Right lobe of liver (tissue), 6 donors: ENCODE measurements at regions not wholly inside any gene's neighbourhood (a gene's known extent, or its start where the extent isn't known, plus 50 kb on each side); places are given as distances from the start of the nearest gene placed in this dataset.
"Not testable (repeated sequence)": the region's sequence is repeated elsewhere in the genome, so short reads cannot be mapped to it uniquely, and the experiment has no call there.

Experiments
- ATAC-seq, 4 donors: fragments of 200-7000 bp; cut with Tn5 transposase; one replicate each; pipeline ENCODE4 v1.9.1; 2020; ENCODE audit warnings: mild to moderate bottlenecking in 4 of 4, moderate library complexity in 4 of 4
- DNase-seq, 3 donors: peaks; one replicate each; pipeline ENCODE4 v3.0.0-alpha.2; 2020
- H3K27ac ChIP-seq, 3 donors: fragments of 200-600 bp; one replicate each; pipeline ENCODE4 v1.8.0; 2022
- H3K27me3 ChIP-seq, 2 donors: fragments of 200-600 bp; one replicate each; pipeline ENCODE4 v1.8.0; 2022
- H3K36me3 ChIP-seq, 4 donors: fragments of 200-600 bp; sonication (generic) in 1 of 4; one replicate each; pipeline versions ENCODE4 v1.5.1 to v1.8.0; 2017 to 2022; ENCODE audit warnings: control low read depth in 1 of 4
- H3K4me1 ChIP-seq, 4 donors: fragments of 200-600 bp; sonication (generic) in 1 of 4; one replicate each; pipeline versions ENCODE4 v1.5.1 to v1.8.0; 2017 to 2022; ENCODE audit warnings: control low read depth in 1 of 4
- H3K4me3 ChIP-seq, 3 donors: fragments of 200-600 bp; one replicate each; pipeline ENCODE4 v1.8.0; 2022
- H3K9me3 ChIP-seq, 4 donors: fragments of 200-600 bp; sonication (generic) in 1 of 4; one replicate each; pipeline versions ENCODE4 v1.5.1 to v1.8.0; 2017 to 2022; ENCODE audit warnings: control low read depth in 1 of 4
- CTCF ChIP-seq, 4 donors: fragments of 200-600 bp in 3 of 4; fragments of 450-650 bp in 1 of 4; IDR thresholded peaks; one replicate each; pipeline versions ENCODE4 v1.5.1 to v1.8.0; 2016 to 2022; ENCODE audit warnings: antibody characterized with exemption in 4 of 4, mild to moderate bottlenecking in 2 of 4
- POLR2A ChIP-seq: fragments of 450-650 bp; IDR thresholded peaks from one replicate; pipeline ENCODE4 v1.6.1; 2017; ENCODE audit warnings: antibody characterized with exemption, mild to moderate bottlenecking
- WGBS: methylation state at CpG from one replicate; pipeline ENCODE4 v1.1.6; 2018; ENCODE audit warnings: low coverage, low lambda C conversion rate; ENCODE audit not compliant: insufficient coverage; ENCODE audit errors: missing lambda C conversion rate; 5-methylcytosine and 5-hydroxymethylcytosine counted together
- intact Hi-C, 2 donors: fragments of 100-400 bp; cut with DNase I; formaldehyde crosslinking; loops; one replicate each; pipeline versions ENCODE4 v1.11.2 to v1.14.1; 2022
- donor health status: DM: no; HTN: yes; CAD: no.
- donor health status: DM: no; HTN: no; CAD: no.
- donor health status: DM: no; HTN: no; CAD: no.
- donor health status: DM: no; HTN: yes; CAD: no.
- donor health status: DM: no; HTN: yes; CAD: no.

- no peak for ATAC-seq
- H3K9me3 ChIP-seq = no peaks in the 10 kb centered on the region
- DNase-seq = no peak
- intact Hi-C loops = no loop called here
- peaks cover 0 to 5% of the 10 kb centered on the region in 2 donors for H3K27me3 ChIP-seq
- H3K36me3 ChIP-seq = no peaks in the 10 kb centered on the region
- no peak overlapping the region for H3K4me3 ChIP-seq
- no peak overlapping the region for H3K27ac ChIP-seq
- H3K4me1 ChIP-seq = no peaks in the 10 kb centered on the region
- WGBS = 61% methylated on average over 2 of the region's 2 CpGs
- TF ChIP-seq CTCF (IDR thresholded peaks at IDR 0.05) (no peak), POLR2A (no peak)
Observed at GRCh38 chr5:50582699-50583098, 83.7 kb upstream of the PARP8 start.

GRCh38 chr5:50583621-50584020 is 82.8 kb upstream of the PARP8 start:
- no peak overlapping the region for H3K27ac ChIP-seq
- H3K36me3 ChIP-seq = no peaks in the 10 kb centered on the region
- no peak overlapping the region for H3K4me3 ChIP-seq
- TF ChIP-seq POLR2A (no peak), CTCF (IDR thresholded peaks at IDR 0.05) (no peak)
- intact Hi-C loops = no loop called here
- no peaks in the 10 kb centered on the region for H3K9me3 ChIP-seq
- DNase-seq = no peak
- no peaks in the 10 kb centered on the region for H3K27me3 ChIP-seq
- 74% methylated on average over 3 of the region's 3 CpGs for WGBS
- no peak for ATAC-seq
- no peaks in the 10 kb centered on the region for H3K4me1 ChIP-seq

GRCh38 chr5:50588471-50588870 is 78.0 kb upstream of the PARP8 start:
- ATAC-seq, H3K27ac ChIP-seq, H3K27me3 ChIP-seq, H3K36me3 ChIP-seq, H3K9me3 ChIP-seq, H3K4me3 ChIP-seq, intact Hi-C loops, H3K4me1 ChIP-seq, DNase-seq: not testable (repeated sequence)
- 71% methylated on average over 6 of the region's 6 CpGs for WGBS

- DNase-seq, H3K27me3 ChIP-seq, H3K4me3 ChIP-seq, intact Hi-C loops, H3K36me3 ChIP-seq, H3K27ac ChIP-seq, ATAC-seq, H3K4me1 ChIP-seq, H3K9me3 ChIP-seq: not testable (repeated sequence)
- 42% methylated on average over 5 of the region's 5 CpGs for whole genome bisulfite sequencing
Observed at GRCh38 chr5:50590444-50591189, 75.8 kb upstream of the PARP8 start.

- H3K4me3 ChIP-seq, intact Hi-C loops, H3K4me1 ChIP-seq, H3K9me3 ChIP-seq, H3K27me3 ChIP-seq, ATAC-seq, H3K36me3 ChIP-seq, DNase-seq, H3K27ac ChIP-seq: not testable (repeated sequence)
- 59% methylated on average over 1 of the region's 1 CpG for WGBS
Observed at GRCh38 chr5:50591338-50591737, 75.1 kb upstream of the PARP8 start.

- intact Hi-C loops = no loop called here
- Histone ChIP-seq H3K4me1 (no peaks in the 10 kb centered on the region), H3K27me3 (no peaks in the 10 kb centered on the region), H3K9me3 (no peaks in the 10 kb centered on the region), H3K27ac (no peak overlapping the region), H3K4me3 (no peak overlapping the region), H3K36me3 (no peaks in the 10 kb centered on the region)
- DNase-seq (no peak), ATAC-seq (no peak)
- WGBS = 42% methylated on average over 1 of the region's 1 CpG
- TF ChIP-seq CTCF (IDR thresholded peaks at IDR 0.05) (no peak), POLR2A (no peak)
Observed at GRCh38 chr5:50593681-50594080, 72.8 kb upstream of the PARP8 start.
